IPS-18c (cell line): ENCODE measurements at regions not wholly inside any gene's neighbourhood (a gene's known extent, or its start where the extent isn't known, plus 50 kb on each side); places are given as distances from the start of the nearest gene placed in this dataset.

ENCODE experiments used
- H3K4me3 ChIP-seq: 2 replicates; pipeline ENCODE4 v1.7.0; 2013; ENCODE audit warnings: low read depth, mild to moderate bottlenecking, low read length, moderate library complexity; ENCODE audit not compliant: insufficient read depth
- H3K9me3 ChIP-seq: one replicate; pipeline ENCODE4 v1.6.1; 2013; ENCODE audit warnings: mild to moderate bottlenecking, low read length, moderate library complexity; ENCODE audit not compliant: control insufficient read depth, insufficient read depth

DNA sequence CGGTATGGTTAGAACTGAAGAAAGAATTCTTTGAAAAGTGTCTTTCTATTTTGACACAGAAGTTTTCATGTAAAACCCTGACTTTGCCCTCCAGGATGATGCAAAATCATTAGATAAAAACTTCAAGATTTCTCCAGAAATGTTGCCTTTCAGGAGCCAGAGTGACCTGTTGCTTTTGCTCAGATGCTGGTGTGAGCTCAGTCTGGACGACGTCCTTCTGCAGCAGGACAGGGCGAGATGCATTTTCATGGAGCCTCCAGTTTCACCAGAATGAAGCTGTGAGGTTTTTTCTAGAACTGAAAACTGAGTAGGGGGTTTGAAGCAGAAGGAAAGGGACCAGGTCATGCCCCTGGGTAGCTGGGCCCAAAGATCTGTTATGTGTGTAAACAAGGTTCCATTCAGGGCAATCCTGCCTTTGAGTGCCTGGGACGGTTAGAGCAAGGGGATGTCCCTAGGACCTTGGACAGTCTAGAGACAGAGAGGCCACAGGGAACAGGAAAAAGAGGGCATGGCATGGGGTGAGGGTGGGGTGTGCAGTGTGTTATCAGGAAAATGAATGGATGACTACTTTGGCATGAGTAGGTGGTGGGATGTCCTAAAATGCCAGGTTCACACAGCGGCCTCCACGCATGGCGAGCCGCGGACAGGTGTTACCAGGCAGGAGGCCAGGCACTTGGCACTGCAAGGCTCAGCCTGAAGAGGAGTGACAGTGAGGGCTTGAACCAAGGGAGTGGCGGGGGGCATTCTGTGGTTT is 356.3 kb downstream of the CXCL12 start:
- H3K9me3 ChIP-seq: no peaks in the 10 kb centered on the region

DNA sequence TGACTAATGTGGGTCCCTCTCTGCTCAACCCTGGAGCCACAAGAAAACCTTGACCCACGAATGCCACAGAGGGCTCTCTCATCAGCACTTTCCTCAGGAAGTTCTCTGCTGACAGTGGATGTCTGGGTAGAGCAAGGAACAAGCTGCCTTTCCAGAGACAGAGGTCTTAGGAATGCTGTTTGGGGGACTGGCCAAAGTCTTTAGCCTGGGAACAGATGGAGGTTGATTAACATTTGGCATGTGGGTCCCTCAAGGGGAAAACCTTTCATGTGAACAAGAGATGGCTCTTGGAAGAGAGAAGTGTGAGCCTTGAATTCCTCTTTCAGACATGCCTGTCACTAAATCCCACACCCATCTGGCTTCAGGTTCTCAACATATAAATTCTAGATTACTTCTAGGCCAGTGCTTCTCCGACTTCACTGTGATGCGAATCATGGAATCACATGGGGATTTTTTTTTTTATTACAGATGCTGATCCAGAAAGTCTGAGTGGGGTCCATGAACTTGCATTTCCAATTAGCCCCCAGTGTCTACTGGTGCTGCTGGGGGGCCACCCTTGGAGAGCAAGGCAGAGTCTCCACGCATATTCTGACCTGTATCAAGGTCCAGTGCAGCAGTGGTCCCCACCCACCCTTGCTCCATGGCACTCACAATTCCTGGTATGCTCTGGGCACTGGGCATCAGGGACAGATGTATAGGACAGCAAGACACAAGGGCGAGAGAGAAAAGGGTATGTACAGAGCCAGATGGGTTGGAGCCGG is 360.4 kb downstream of the CXCL12 start:
- H3K9me3 ChIP-seq: no peaks in the 10 kb centered on the region
- H3K4me3 ChIP-seq: no peak overlapping the region

More for the DNA sequence above, 356.3 kb downstream of the CXCL12 start:
- H3K4me3 ChIP-seq: no peak overlapping the region

DNA sequence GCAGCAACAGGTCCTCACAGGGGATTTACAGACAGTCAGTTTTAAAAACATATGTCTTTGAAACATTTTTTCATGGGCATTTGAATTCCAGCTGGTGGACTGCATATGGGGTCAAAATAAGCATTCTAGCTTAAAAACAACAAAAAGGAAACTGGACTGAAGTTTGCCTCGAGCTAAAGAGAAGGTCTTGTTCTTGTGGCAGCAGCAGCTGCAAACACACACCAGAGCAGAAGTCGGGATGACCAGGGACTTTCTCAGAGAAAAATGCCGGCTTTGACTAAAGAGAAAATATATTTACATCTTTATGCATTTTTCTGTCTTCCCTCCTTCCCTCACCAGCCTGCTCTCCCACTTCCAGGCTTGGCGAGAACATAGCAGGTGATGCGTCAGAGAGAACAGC is 361.4 kb downstream of the CXCL12 start:
- Histone ChIP-seq H3K4me3 (no peak overlapping the region), H3K9me3 (no peaks in the 10 kb centered on the region)

DNA sequence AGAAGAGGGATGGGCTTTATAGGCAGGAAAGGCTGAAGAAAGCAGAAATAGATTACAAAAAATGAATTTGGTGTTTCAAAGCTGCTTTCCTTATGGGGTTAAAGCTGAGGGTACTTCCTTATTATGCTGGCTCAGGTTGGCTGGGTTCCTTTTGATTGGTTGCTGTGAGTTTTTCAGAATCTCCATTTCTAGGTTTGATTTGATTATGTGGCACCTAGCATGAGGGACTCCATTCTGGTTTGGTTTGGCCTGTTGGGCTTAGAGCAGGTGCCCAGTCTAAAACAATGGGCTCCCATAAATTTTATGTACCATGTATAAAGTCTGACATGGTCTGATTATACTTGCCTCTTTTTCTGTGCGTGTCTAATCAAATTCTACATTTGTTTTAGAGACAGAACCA is 362.7 kb downstream of the CXCL12 start:
- Histone ChIP-seq H3K9me3 (no peaks in the 10 kb centered on the region), H3K4me3 (no peak overlapping the region)

DNA sequence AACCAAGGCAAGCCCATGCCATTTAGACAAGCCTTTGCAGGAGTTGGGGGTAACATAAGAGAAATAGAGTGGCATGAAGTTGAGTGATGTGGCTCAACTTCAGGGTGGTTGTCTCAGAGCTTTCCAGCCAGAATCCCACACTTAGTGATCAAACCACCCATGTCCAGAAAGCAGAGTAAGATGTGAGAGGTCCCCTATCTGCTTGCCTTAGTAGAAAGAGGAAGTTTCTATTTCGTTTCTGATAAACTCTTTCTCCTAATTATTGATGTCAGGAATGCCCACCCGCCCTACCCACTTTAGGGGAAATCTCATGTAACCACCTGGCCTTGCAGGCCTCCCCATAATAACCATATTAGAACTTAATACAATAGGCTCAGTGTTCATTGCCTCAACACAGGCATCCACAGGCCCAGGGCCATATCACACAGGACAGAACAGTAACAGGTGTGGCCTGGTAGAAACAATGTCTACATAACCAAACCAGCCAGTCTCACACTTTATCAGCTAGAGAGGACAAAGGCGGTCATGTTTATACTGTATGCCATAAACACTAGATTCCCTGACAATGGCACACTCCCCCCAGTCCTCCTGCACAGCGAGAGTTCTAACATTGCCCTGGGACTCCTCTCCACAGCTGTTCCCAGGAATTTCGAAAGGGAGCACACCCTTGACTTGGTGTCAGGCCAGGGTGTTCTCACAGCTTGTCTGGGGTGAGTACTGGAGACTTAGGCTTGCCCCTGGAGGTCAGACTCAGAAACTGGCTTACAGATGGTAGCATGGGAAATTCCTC is 364.4 kb downstream of the CXCL12 start:
- Histone ChIP-seq H3K9me3 (no peaks in the 10 kb centered on the region), H3K4me3 (no peak overlapping the region)

DNA sequence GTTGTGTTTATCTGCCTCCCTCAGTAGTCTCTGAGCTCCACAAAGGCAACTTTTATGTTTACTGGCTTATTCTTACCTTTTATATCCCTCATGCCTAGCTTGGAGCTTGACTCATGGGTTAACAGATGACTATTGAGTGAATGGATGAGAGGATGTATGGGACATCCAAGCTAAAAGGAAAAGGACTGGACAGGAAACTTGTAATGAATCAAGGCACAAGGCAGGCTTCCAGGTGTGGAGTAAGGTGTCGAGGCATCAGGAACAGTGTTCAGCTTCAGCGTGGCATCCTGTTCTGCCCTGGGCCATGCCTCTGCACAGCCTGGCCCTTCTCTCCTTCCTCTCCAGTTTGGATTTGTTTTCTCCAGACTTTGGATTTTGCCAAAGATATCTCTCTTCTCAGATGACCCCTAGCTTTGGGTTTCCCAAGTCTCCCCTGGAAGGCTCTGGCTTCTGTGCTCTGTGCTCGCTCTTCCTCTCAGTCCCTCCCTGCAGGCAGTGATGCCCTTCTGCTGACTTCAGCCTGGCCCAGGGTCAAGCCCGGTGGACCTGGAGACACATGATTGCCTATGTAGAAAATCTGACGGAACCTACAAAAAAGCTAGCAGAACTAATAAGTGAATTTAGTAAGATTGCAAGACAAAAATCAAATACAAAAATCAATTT is 367.3 kb downstream of the CXCL12 start:
- no peaks in the 10 kb centered on the region for H3K9me3 ChIP-seq
- H3K4me3 ChIP-seq: no peak overlapping the region

DNA sequence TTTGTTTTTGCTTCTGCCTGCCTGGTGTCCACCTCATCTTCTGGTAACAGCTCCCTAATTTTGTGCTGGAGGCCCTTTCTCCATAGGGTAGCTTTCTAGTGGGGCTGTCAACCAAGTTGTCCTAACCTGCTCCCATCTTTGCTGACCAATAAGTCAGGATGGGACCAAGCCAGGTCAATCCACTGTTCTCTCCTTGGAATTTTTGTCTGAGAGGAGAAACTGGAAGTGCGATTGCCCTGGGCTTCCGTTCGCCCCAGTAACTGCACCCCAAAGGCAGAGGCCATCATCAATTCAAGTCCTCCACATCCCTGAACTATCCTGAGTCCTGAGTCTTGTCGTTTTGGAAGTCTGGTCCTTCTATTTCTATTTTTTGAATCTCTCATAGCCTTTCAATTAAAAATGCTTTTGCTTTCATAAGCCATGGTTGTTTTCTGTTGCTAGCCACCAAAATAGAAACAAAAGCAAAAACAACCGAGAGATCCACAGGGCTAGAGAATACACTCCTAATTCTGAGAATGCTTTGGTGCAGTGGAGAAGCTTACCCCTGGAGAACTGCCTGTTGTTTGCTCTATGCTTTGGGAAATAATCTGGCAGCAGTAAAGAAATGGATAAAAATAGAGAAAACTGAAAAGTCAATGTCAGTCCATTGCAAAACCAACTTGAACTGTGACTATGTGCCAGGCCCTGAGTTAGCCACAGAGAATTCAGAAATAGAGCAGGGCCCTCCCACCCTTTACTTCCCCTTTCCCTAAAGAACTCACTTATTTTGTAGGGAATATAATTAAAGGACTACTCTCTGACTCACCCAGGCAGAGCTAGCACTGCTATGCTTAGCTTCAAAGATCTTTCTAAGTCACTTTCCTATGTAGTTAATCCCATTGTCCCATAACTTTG is 368.1 kb downstream of the CXCL12 start:
- Histone ChIP-seq H3K9me3 (no peaks in the 10 kb centered on the region), H3K4me3 (no peak overlapping the region)

DNA sequence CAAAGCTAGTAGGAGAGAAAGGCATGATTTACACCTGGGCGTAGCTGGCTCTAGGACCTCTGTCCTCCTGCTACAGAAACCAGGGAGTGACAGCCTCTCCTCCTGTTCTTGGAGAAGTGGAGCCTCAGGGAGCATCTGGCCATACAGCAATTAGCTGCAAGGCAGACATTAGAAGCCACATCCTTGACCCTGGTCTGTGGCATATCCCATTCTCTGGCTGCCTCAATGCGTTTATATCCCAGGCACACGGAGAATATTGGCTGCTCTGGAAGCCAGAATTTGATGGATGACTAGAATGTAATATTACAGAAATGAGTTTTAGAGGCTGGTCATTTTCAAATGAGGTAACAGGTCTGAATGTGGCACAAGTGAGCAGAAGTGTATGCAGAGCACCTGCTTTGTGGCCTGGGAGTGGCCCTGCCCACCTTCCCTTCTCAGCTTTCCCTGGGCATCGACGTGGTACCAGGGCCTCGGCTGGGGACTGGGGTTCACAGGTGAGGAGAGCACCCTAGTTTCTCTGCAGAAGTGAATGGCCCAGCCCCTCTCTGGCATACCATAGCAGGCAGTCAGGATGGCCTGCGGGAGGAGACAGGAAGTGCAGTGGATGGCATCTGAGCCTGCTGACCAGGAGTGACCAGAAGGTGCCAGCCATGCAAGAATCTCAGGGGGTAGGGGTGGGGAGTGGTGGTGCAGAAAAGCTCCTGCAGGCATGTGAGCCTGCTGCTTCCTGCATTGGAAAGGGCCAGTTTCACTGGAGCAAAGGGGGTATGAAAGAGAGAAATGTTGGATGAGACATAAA is 367.2 kb upstream of the ZNF32 start:
- no peaks in the 10 kb centered on the region for H3K9me3 ChIP-seq

DNA sequence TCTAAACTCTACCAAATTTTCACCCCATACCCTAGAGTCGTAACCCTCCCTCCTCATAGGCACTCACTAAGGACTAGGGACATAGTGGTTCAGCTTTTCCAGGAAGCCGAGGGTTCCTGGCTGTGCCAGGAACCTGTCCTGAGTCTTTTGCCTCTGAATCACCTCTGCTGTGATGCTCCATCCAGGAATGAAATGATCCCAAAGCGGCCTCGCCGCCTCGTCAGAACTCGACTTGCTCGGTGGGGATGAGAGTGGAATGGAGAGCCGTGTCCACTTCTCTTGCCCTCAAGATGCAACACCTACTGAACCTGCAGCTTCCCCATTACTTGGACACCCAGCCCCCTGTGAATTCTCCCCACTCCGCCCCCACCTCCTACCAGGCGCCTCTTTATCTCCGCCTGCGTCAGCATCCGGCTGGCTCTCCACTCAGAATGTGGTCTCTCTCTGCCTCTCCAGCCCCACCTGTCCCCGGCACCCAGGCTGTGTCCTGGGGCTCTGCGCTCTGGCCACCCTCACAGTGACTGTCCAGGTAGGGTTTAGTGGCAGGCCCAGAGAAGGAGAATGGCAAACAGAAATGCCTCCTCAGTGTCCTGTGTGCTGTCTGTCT is 366.1 kb upstream of the ZNF32 start:
- Histone ChIP-seq H3K9me3 (no peaks in the 10 kb centered on the region), H3K4me3 (no peak overlapping the region)

More for the DNA sequence above, 367.2 kb upstream of the ZNF32 start:
- no peak overlapping the region for H3K4me3 ChIP-seq

DNA sequence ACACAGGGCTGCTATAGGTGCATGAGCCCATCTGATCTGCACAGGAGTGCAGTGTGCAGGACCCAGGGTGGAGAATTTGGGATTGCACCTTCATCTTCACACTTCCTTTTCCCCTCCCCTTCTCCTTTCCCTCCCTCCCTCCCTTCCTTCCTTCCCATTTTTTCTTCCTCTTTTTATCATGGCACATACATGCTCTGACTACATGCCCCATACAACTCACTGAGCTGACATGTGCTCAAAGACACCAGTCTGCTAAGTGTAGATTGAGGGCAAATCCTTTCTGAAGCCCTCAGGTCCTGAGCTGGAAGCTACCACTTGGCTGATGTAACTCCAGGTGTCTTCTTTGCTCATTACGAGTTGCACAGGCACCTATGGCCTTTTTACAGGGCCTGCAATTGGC is 365.3 kb upstream of the ZNF32 start:
- H3K9me3 ChIP-seq: no peaks in the 10 kb centered on the region
- no peak overlapping the region for H3K4me3 ChIP-seq

DNA sequence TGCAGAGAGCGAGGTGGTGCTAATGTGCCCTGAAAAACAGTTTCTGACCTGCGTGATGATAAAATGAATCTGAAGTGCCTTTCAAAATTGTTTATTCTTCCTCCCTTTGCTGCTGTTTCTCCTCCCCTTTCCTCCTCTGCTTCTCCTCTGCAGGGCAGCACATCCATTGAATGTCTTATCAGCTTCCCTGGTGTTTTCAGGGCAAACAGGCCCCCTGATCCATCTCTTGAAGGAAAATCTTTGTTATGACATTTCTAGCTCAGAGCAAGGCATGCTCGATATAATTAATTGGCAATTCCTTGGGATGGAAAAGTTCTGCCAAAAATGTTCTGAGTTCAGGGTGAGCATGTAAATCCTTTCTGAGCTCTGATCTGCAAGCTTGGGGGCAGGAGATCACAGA is 364.2 kb upstream of the ZNF32 start:
- Histone ChIP-seq H3K4me3 (no peak overlapping the region), H3K9me3 (no peaks in the 10 kb centered on the region)

DNA sequence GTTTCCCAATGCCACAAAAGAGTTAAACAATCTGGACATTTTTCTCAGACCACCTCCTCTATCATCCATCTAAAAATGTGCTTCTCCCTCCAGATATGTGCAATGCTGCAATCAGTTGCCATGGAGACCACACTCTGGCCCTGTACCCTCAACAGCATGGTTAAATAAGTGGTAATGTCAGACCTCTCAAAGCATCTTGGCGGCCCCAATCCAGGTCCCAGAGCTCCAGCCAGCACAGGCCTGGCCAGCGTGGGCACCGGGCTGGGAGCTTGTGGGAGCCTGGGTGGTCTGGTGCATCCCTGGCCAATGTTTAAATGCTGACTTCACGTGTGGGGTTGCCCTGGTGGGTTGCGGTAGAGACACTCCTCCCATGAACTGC is 362.9 kb upstream of the ZNF32 start:
- H3K9me3 ChIP-seq: no peaks in the 10 kb centered on the region
- no peak overlapping the region for H3K4me3 ChIP-seq

DNA sequence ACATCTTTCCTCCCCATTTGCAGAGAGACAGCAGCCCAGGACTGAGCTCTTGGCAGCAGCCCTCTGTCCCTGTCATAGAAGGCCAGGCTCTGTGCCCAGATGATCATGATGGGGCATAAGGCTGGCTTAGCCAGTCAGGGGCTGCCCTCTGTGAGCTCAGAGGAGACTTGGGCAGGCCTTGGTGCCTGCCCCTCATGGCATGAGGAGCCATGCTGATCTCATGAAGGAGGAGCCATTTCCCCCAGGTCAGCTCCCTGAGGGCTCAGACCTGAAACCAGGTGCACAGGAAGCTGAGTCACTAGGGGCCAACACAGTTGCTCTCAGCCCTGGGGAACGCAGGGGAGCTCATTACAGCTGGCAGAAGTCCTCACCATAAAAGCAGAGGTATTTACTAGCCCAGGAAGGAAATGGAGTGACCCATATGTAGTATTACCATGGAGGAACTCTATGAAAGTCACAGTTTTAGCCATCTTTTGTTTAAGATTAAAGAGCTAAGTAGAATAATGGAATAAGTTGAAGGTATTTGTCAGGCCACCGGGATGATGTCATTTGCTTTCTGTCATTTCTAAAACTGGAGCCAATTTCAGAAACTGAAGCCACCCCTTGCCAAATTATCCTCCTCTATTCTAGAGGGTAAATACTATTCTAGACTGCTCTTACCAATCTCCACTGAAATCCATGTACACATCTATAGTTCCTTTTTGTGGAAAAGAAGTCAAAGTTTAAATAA is 362.4 kb upstream of the ZNF32 start:
- Histone ChIP-seq H3K4me3 (no peak overlapping the region), H3K9me3 (no peaks in the 10 kb centered on the region)

DNA sequence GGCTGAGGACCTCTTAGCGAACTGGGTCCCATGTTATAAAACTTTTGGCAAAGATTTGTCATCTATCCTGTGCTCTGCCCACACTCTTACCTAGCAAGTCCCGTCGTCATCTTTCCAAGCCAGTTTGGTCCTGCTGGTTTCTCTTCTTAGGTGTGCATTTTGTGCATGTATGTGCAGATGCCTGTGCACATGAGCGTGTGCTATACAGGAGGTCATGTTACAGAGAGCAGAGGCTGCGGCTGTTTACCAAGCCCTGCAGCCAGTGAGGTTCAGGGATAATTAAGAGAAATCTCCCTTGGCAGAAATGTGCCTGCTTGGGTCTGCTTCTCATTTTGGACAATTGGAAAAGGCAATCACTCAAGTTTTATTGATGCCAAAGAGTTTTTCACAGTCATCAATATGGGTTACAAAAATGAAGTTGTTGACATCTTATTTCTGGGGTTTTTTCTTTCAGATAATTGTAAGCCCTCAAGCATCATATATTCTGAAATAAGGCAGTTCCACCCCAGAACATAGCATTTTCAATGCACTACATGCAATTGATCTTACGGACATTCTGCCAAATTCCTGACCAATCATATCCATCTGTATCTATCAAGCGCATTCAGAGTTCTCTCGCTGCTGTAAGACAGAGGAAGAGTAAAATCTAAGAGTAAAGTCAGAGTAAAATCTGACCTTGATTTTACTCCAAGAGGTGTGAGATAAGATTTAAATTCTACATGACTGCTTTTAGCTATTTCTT is 361.4 kb upstream of the ZNF32 start:
- H3K4me3 ChIP-seq: no peak overlapping the region
- H3K9me3 ChIP-seq: no peaks in the 10 kb centered on the region
